SK-N-MC (cell line): ENCODE measurements at regions not wholly inside any gene's neighbourhood (a gene's known extent, or its start where the extent isn't known, plus 50 kb on each side); places are given as distances from the start of the nearest gene placed in this dataset.

ENCODE experiments used
- DNase-seq: peaks from one replicate; pipeline ENCODE4 v3.0.0-alpha.2; 2011; ENCODE audit warnings: low read depth, low spot score
- H3K27ac ChIP-seq: fragments of 200-600 bp; sonication (generic); 2 replicates; pipeline ENCODE4 v1.5.1; 2016; ENCODE audit warnings: mixed run types
- H3K36me3 ChIP-seq: fragments of 200-600 bp; sonication (generic); 2 replicates; pipeline ENCODE4 v1.6.1; 2017; ENCODE audit warnings: antibody characterized with exemption, low read length, mixed read lengths; ENCODE audit not compliant: insufficient read depth
- H3K4me3 ChIP-seq: fragments of 200-600 bp; sonication (generic); 2 replicates; pipeline ENCODE4 v1.5.1; 2016
- H3K9ac ChIP-seq: fragments of 200-600 bp; sonication (generic); 2 replicates; pipeline ENCODE4 v1.8.0; 2017; ENCODE audit warnings: mixed run types, mixed read lengths; ENCODE audit not compliant: insufficient read length
- H3K9me3 ChIP-seq: fragments of 200-600 bp; sonication (generic); 2 replicates; pipeline ENCODE4 v1.6.1; 2017; ENCODE audit warnings: low read depth, mild to moderate bottlenecking, antibody characterized with exemption, low read length, moderate library complexity, mixed read lengths
- EZH2 ChIP-seq: fragments of 200-600 bp; sonication (generic); IDR thresholded peaks from one replicate; pipeline ENCODE4 v1.6.1; 2017; ENCODE audit warnings: antibody characterized with exemption
- FOXP2 ChIP-seq: optimal IDR thresholded peaks from 2 replicates; pipeline ENCODE3; 2011; ENCODE audit warnings: mild to moderate bottlenecking, moderate library complexity; ENCODE audit not compliant: insufficient read depth; ENCODE audit errors: extremely low read length, control extremely low read depth
- POLR2AphosphoS5 ChIP-seq: IDR thresholded peaks from 2 replicates; pipeline ENCODE4 v1.6.1; 2012; ENCODE audit warnings: mild to moderate bottlenecking, low read depth, low read length, borderline replicate concordance

GRCh38 chr2:19846567-19846966 is 55.2 kb downstream of the TTC32 start:
- Histone ChIP-seq H3K36me3 (no peaks in the 10 kb centered on the region), H3K27ac (no peak overlapping the region), H3K4me3 (no peak overlapping the region), H3K9me3 (no peaks in the 10 kb centered on the region), H3K9ac (no peak overlapping the region)
- no peak for DNase-seq
- TF ChIP-seq FOXP2 = no peak
- no peak for TF ChIP-seq EZH2
- TF ChIP-seq POLR2AphosphoS5 = no peak

- no peaks in the 10 kb centered on the region for H3K9me3 ChIP-seq
- TF ChIP-seq POLR2AphosphoS5 (no peak), EZH2 (no peak), FOXP2 (no peak)
- DNase-seq = no peak
- H3K4me3 ChIP-seq = no peak overlapping the region
- no peaks in the 10 kb centered on the region for H3K36me3 ChIP-seq
- no peak overlapping the region for H3K27ac ChIP-seq
- no peak overlapping the region for H3K9ac ChIP-seq
These were observed 55.8 kb downstream of the TTC32 start for GRCh38 chr2:19846030-19846429.

- H3K9me3 ChIP-seq = no peaks in the 10 kb centered on the region
- DNase-seq = no peak
- no peak overlapping the region for H3K9ac ChIP-seq
- TF ChIP-seq FOXP2 (no peak), EZH2 (no peak), POLR2AphosphoS5 (no peak)
- no peak overlapping the region for H3K4me3 ChIP-seq
- H3K36me3 ChIP-seq = no peaks in the 10 kb centered on the region
- no peak overlapping the region for H3K27ac ChIP-seq
These were observed 56.4 kb downstream of the TTC32 start for GRCh38 chr2:19845323-19845920.

- no peaks in the 10 kb centered on the region for H3K9me3 ChIP-seq
- TF ChIP-seq FOXP2 = no peak
- TF ChIP-seq EZH2 = no peak
- no peak for TF ChIP-seq POLR2AphosphoS5
- H3K9ac ChIP-seq = no peak overlapping the region
These were observed 57.0 kb downstream of the TTC32 start for GRCh38 chr2:19844750-19845149.

GRCh38 chr2:19843992-19844515 is 57.7 kb downstream of the TTC32 start:
- TF ChIP-seq FOXP2 (no peak), EZH2 (no peak), POLR2AphosphoS5 (no peak)
- H3K9ac ChIP-seq = no peak overlapping the region
- H3K27ac ChIP-seq = no peak overlapping the region

More at GRCh38 chr2:19844750-19845149, 57.0 kb downstream of the TTC32 start:
- no peak for DNase-seq
- Histone ChIP-seq H3K36me3 (no peaks in the 10 kb centered on the region), H3K4me3 (no peak overlapping the region), H3K27ac (no peak overlapping the region)

GRCh38 chr2:19841918-19842693 is 59.7 kb downstream of the TTC32 start:
- H3K27ac ChIP-seq = no peak overlapping the region
- TF ChIP-seq EZH2 = no peak
- TF ChIP-seq FOXP2 = no peak
- TF ChIP-seq POLR2AphosphoS5 = no peak
- DNase-seq = no peak
- no peaks in the 10 kb centered on the region for H3K9me3 ChIP-seq
- no peak overlapping the region for H3K4me3 ChIP-seq
- H3K36me3 ChIP-seq = no peaks in the 10 kb centered on the region
- no peak overlapping the region for H3K9ac ChIP-seq

More at GRCh38 chr2:19843992-19844515, 57.7 kb downstream of the TTC32 start:
- H3K36me3 ChIP-seq = no peaks in the 10 kb centered on the region
- no peak for DNase-seq
- no peaks in the 10 kb centered on the region for H3K9me3 ChIP-seq
- H3K4me3 ChIP-seq = no peak overlapping the region

GRCh38 chr2:19839438-19839837 is 62.3 kb downstream of the TTC32 start:
- Histone ChIP-seq H3K9ac (no peak overlapping the region), H3K36me3 (no peaks in the 10 kb centered on the region), H3K9me3 (no peaks in the 10 kb centered on the region), H3K4me3 (no peak overlapping the region), H3K27ac (no peak overlapping the region)
- DNase-seq = no peak
- TF ChIP-seq FOXP2 (no peak), EZH2 (no peak), POLR2AphosphoS5 (no peak)

- Histone ChIP-seq H3K36me3 (no peaks in the 10 kb centered on the region), H3K9me3 (no peaks in the 10 kb centered on the region), H3K4me3 (no peak overlapping the region), H3K27ac (no peak overlapping the region), H3K9ac (no peak overlapping the region)
- TF ChIP-seq POLR2AphosphoS5 (no peak), FOXP2 (no peak), EZH2 (no peak)
- DNase-seq = no peak
These were observed 63.2 kb downstream of the TTC32 start for GRCh38 chr2:19838616-19839015.
